ENCODE measurements at regions not wholly inside any gene's neighbourhood (a gene's known extent, or its start where the extent isn't known, plus 50 kb on each side); places are given as distances from the start of the nearest gene placed in this dataset.

DNA sequence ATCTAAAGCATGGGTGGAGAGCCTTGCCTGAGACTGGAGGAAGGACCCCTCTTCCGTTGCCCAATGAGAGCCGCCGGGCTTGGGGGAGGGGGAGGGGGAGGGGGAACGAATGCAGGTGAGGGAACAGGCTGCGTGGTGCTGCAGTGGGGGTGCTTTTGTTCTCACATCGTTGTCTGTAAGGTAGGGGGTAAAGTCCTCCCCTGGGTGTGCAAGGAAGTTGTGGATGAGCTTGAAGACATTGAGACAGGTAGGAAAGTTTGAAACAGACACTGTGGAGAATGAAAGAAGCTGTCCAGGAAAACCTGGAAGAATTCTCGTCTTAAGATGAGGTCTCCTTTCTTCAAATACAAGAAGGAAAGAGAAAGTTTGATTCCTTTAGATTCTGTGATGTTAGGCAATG lies 94.1 kb upstream of the LIFR start (continued):
- no peak for TF ChIP-seq ZNF781 (CRISPR knock-in tag; IDR thresholded peaks at IDR 0.05; ENCODE audit: borderline replicate concordance, not compliant biosample characterization)
- TF ChIP-seq ZFY (CRISPR knock-in tag; IDR thresholded peaks at IDR 0.05) = no peak
- no peak for TF ChIP-seq ELF3 (CRISPR knock-in tag; IDR thresholded peaks at IDR 0.05)
- TF ChIP-seq ZNF607 (CRISPR knock-in tag; IDR thresholded peaks at IDR 0.05; ENCODE audit: borderline replicate concordance) = no peak
- TF ChIP-seq POGZ (CRISPR knock-in tag; IDR thresholded peaks at IDR 0.05) = no peak
- TF ChIP-seq REL (CRISPR knock-in tag; conservative IDR thresholded peaks at IDR 0.05) = no peak
- TF ChIP-seq KLF9 (CRISPR knock-in tag; IDR thresholded peaks at IDR 0.05; ENCODE audit: low read depth) = no peak
- no peak for TF ChIP-seq NFE2L1 (CRISPR knock-in tag; IDR thresholded peaks at IDR 0.05; ENCODE audit: borderline replicate concordance)
- TF ChIP-seq MED13 (CRISPR knock-in tag; IDR thresholded peaks at IDR 0.05) = no peak
- no peak for TF ChIP-seq EHMT2 (IDR thresholded peaks at IDR 0.05; ENCODE audit: borderline replicate concordance, low read depth, low read length)
- no peak for TF ChIP-seq MTF1 (CRISPR knock-in tag; IDR thresholded peaks at IDR 0.05)
- TF ChIP-seq, protein P1, sequence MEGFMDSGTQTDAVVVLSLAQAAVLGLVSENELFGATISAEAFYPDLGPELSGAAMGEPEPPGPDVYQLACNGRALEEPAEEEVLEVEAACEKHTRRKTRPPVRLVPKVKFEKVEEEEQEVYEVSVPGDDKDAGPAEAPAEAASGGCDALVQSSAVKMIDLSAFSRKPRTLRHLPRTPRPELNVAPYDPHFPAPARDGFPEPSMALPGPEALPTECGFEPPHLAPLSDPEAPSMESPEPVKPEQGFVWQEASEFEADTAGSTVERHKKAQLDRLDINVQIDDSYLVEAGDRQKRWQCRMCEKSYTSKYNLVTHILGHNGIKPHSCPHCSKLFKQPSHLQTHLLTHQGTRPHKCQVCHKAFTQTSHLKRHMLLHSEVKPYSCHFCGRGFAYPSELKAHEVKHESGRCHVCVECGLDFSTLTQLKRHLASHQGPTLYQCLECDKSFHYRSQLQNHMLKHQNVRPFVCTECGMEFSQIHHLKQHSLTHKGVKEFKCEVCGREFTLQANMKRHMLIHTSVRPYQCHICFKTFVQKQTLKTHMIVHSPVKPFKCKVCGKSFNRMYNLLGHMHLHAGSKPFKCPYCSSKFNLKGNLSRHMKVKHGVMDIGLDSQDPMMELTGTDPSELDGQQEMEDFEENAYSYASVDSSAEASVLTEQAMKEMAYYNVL (CRISPR knock-in tag; IDR thresholded peaks at IDR 0.05; ENCODE audit: borderline replicate concordance) = no peak

DNA sequence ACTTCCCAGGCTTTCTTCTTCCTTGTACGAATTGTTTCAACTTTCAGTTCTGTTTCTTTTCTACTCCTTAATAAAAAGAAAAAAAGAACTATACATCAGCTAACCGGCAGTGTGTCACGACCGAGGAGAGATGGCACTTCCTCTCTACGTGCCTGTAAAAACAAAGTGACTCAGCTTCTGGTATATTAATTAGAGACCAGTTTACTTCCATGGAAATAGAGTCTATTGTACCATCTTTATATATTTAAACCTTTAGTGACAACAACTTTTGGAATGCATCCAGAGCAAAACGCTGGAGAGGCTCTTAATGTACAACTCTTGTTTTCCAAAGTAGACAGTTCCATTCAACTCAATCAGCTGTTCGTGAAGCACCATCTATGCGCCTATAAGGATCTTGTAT lies 94.5 kb upstream of the LIFR start:
- H3K79me2 ChIP-seq (ENCODE audit: insufficient read depth, low read length) = no peaks in the 10 kb centered on the region
- CTCF ChIA-PET (ENCODE audit: low intra/inter-chr PET ratio, low total read pairs) = no interaction called here
- H4K20me1 ChIP-seq (ENCODE audit: insufficient read depth, low read length) = no peaks in the 10 kb centered on the region
- 17% methylated on average over 8 of the region's 8 CpGs for WGBS (ENCODE audit: low lambda C conversion rate)
- H3K27me3 ChIP-seq (ENCODE audit: control insufficient read depth in 1 of 2, insufficient read depth in 2 of 2, low read length in 2 of 2) = peaks cover 0 to 8% of the 10 kb centered on the region in 2 experiments; a peak in 1 of 5 replicates
- no peak overlapping the region for H2AFZ ChIP-seq (ENCODE audit: low read length)
- DNase-seq (ENCODE audit: low spot score) = no peak
- H3K9ac ChIP-seq (ENCODE audit: insufficient read depth, low read depth, low read length) = no peak overlapping the region
- POLR2A ChIA-PET = no interaction called here
- intact Hi-C loops (cut with micrococcal nuclease; ENCODE audit: unreplicated experiment) (no loop called here), in situ Hi-C loops (cut with HindIII; ENCODE audit: extremely low pct_ligation_motif_present, low pct_unique_long_range_greater_than_20kb) (no loop called here)
- ATAC-seq = no peak
- FAIRE-seq = no peak
- H3K4me2 ChIP-seq (ENCODE audit: low read depth, low read length) = no peak overlapping the region
- no peaks in the 10 kb centered on the region for H3K36me3 ChIP-seq (replicated peaks in 1 of 2; ENCODE audit: control insufficient read depth in 1 of 2, insufficient read depth in 2 of 2, low read length in 2 of 2)
- H3K27ac ChIP-seq (ENCODE audit: extremely low read length, insufficient read depth, low read length) = no peak overlapping the region
- no peak overlapping the region for H3K4me3 ChIP-seq (replicated peaks in 1 of 3; ENCODE audit: insufficient read depth in 1 of 3, low read depth in 2 of 3, low read length in 3 of 3)
- H3K4me1 ChIP-seq (ENCODE audit: insufficient read depth, low read length) = no peaks in the 10 kb centered on the region
- no TSS peak for BruUV-seq (replicated peaks)
- no peaks in the 10 kb centered on the region for H3K9me3 ChIP-seq (ENCODE audit: low read length)
- TF ChIP-seq SRSF9 (IDR thresholded peaks at IDR 0.05; ENCODE audit: borderline replicate concordance, insufficient read depth, low read depth, low read length, poor library complexity, severe bottlenecking) = no peak
- TF ChIP-seq, protein P2, sequence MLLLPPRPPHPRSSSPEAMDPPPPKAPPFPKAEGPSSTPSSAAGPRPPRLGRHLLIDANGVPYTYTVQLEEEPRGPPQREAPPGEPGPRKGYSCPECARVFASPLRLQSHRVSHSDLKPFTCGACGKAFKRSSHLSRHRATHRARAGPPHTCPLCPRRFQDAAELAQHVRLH (CRISPR knock-in tag; IDR thresholded peaks at IDR 0.05; ENCODE audit: borderline replicate concordance, low read depth) = no peak
- TF ChIP-seq, protein P3, sequence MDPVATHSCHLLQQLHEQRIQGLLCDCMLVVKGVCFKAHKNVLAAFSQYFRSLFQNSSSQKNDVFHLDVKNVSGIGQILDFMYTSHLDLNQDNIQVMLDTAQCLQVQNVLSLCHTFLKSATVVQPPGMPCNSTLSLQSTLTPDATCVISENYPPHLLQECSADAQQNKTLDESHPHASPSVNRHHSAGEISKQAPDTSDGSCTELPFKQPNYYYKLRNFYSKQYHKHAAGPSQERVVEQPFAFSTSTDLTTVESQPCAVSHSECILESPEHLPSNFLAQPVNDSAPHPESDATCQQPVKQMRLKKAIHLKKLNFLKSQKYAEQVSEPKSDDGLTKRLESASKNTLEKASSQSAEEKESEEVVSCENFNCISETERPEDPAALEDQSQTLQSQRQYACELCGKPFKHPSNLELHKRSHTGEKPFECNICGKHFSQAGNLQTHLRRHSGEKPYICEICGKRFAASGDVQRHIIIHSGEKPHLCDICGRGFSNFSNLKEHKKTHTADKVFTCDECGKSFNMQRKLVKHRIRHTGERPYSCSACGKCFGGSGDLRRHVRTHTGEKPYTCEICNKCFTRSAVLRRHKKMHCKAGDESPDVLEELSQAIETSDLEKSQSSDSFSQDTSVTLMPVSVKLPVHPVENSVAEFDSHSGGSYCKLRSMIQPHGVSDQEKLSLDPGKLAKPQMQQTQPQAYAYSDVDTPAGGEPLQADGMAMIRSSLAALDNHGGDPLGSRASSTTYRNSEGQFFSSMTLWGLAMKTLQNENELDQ (CRISPR knock-in tag; IDR thresholded peaks at IDR 0.05; ENCODE audit: borderline replicate concordance) = no peak
- TF ChIP-seq EEA1 (CRISPR knock-in tag; IDR thresholded peaks at IDR 0.05; ENCODE audit: borderline replicate concordance) = no peak
- no peak for TF ChIP-seq TBX2 (CRISPR knock-in tag; IDR thresholded peaks at IDR 0.05; ENCODE audit: borderline replicate concordance)
- TF ChIP-seq POLR2A (IDR thresholded peaks at IDR 0.05; ENCODE audit: insufficient read depth in 1 of 2, low read depth in 2 of 2, low read length in 2 of 2) = no peak
- TF ChIP-seq, protein P4, sequence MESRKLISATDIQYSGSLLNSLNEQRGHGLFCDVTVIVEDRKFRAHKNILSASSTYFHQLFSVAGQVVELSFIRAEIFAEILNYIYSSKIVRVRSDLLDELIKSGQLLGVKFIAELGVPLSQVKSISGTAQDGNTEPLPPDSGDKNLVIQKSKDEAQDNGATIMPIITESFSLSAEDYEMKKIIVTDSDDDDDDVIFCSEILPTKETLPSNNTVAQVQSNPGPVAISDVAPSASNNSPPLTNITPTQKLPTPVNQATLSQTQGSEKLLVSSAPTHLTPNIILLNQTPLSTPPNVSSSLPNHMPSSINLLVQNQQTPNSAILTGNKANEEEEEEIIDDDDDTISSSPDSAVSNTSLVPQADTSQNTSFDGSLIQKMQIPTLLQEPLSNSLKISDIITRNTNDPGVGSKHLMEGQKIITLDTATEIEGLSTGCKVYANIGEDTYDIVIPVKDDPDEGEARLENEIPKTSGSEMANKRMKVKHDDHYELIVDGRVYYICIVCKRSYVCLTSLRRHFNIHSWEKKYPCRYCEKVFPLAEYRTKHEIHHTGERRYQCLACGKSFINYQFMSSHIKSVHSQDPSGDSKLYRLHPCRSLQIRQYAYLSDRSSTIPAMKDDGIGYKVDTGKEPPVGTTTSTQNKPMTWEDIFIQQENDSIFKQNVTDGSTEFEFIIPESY (CRISPR knock-in tag; IDR thresholded peaks at IDR 0.05) = no peak
